Inflammatory macrophage treated with lipopolysaccharide for 4 hours (primary cell): ENCODE measurements at regions not wholly inside any gene's neighbourhood (a gene's known extent, or its start where the extent isn't known, plus 50 kb on each side); places are given as distances from the start of the nearest gene placed in this dataset.

Source experiments
- DNase-seq: peaks from one replicate; pipeline ENCODE4 v3.0.0-alpha.2; 2020

GRCh38 chr1:199297174-199297573 lies 658.3 kb downstream of the PTPRC start:
- no peak for DNase-seq

- DNase-seq: no peak
Observed at GRCh38 chr1:199297887-199298286, 659.0 kb downstream of the PTPRC start.

- no peak for DNase-seq
Observed at GRCh38 chr1:199298825-199299224, 660.0 kb downstream of the PTPRC start.

GRCh38 chr1:199301472-199302217 lies 662.8 kb downstream of the PTPRC start:
- DNase-seq: no peak

GRCh38 chr1:199302554-199302953 lies 663.7 kb downstream of the PTPRC start:
- DNase-seq: no peak

- no peak for DNase-seq
Observed at GRCh38 chr1:199303035-199303434, 664.2 kb downstream of the PTPRC start.

- DNase-seq: no peak
Observed at GRCh38 chr1:199305053-199305452, 666.2 kb downstream of the PTPRC start.

- DNase-seq: no peak
Observed at GRCh38 chr1:199307496-199308264, 668.8 kb downstream of the PTPRC start.

GRCh38 chr1:199308349-199308846 lies 669.6 kb downstream of the PTPRC start:
- no peak for DNase-seq

GRCh38 chr1:199310708-199311107 lies 671.9 kb downstream of the PTPRC start:
- peak; percentile 4 for DNase-seq

GRCh38 chr1:199311478-199312262 lies 672.8 kb downstream of the PTPRC start:
- no peak for DNase-seq

GRCh38 chr1:199312626-199313025 lies 673.8 kb downstream of the PTPRC start:
- DNase-seq: no peak

- no peak for DNase-seq
Observed at GRCh38 chr1:199313444-199313843, 674.6 kb downstream of the PTPRC start.

- no peak for DNase-seq
Observed at GRCh38 chr1:199319341-199319740, 680.5 kb downstream of the PTPRC start.

GRCh38 chr1:199322278-199322677 lies 683.4 kb downstream of the PTPRC start:
- no peak for DNase-seq

- no peak for DNase-seq
Observed at GRCh38 chr1:199333180-199333579, 694.3 kb upstream of the NR5A2 start.

GRCh38 chr1:199335496-199335895 lies 692.0 kb upstream of the NR5A2 start:
- no peak for DNase-seq

- no peak for DNase-seq
Observed at GRCh38 chr1:199336745-199337640, 690.5 kb upstream of the NR5A2 start.

GRCh38 chr1:199338760-199339159 lies 688.8 kb upstream of the NR5A2 start:
- DNase-seq: no peak

GRCh38 chr1:199352351-199352750 lies 675.2 kb upstream of the NR5A2 start:
- DNase-seq: no peak

- no peak for DNase-seq
Observed at GRCh38 chr1:199353906-199354305, 673.6 kb upstream of the NR5A2 start.

GRCh38 chr1:199356561-199356960 lies 670.9 kb upstream of the NR5A2 start:
- no peak for DNase-seq
